ENCODE measurements at regions not wholly inside any gene's neighbourhood (a gene's known extent, or its start where the extent isn't known, plus 50 kb on each side); places are given as distances from the start of the nearest gene placed in this dataset.

GRCh38 chr5:162550236-162550635, 482.7 kb downstream of the GABRG2 start:
- WGBS: 82% methylated on average over 12 of the region's 13 CpGs
- Histone ChIP-seq H3K9me3 (no peaks in the 10 kb centered on the region), H3K4me3 (no peak overlapping the region), H3K36me3 (no peaks in the 10 kb centered on the region), H3K27ac (replicated peaks in 1 of 4) (no peak overlapping the region), H3K4me1 (no peaks in the 10 kb centered on the region), H3K27me3 (no peaks in the 10 kb centered on the region)
- intact Hi-C loops (cut with DNase I): no loop called here
- no peak for DNase-seq (ENCODE audit: extremely low spot score)
- TF ChIP-seq EP300 (IDR thresholded peaks at IDR 0.05) (no peak), POLR2A (IDR thresholded peaks at IDR 0.05; ENCODE audit: low read depth) (no peak), CTCF (IDR thresholded peaks at IDR 0.05) (no peak), POLR2AphosphoS5 (IDR thresholded peaks at IDR 0.05) (no peak)

- H3K4me3 ChIP-seq: no peak overlapping the region
- no peak for DNase-seq (ENCODE audit: extremely low spot score)
- 92% methylated on average over 6 of the region's 6 CpGs for WGBS
- no peaks in the 10 kb centered on the region for H3K4me1 ChIP-seq
- no peaks in the 10 kb centered on the region for H3K27me3 ChIP-seq
- H3K27ac ChIP-seq (replicated peaks in 1 of 4): no peak overlapping the region
- intact Hi-C loops (cut with DNase I): no loop called here
- H3K9me3 ChIP-seq: no peaks in the 10 kb centered on the region
- no peak for TF ChIP-seq CTCF (IDR thresholded peaks at IDR 0.05)
- TF ChIP-seq EP300 (IDR thresholded peaks at IDR 0.05): no peak
- no peak for TF ChIP-seq POLR2A (IDR thresholded peaks at IDR 0.05; ENCODE audit: low read depth)
- no peak for TF ChIP-seq POLR2AphosphoS5 (IDR thresholded peaks at IDR 0.05)
- H3K36me3 ChIP-seq: no peaks in the 10 kb centered on the region
Observed at GRCh38 chr5:162558120-162558519, 490.5 kb downstream of the GABRG2 start.

- intact Hi-C loops (cut with DNase I): no loop called here
- Histone ChIP-seq H3K4me3 (no peak overlapping the region), H3K27ac (replicated peaks in 1 of 4) (no peak overlapping the region), H3K4me1 (no peaks in the 10 kb centered on the region), H3K27me3 (no peaks in the 10 kb centered on the region), H3K9me3 (no peaks in the 10 kb centered on the region), H3K36me3 (no peaks in the 10 kb centered on the region)
- no peak for TF ChIP-seq EP300 (IDR thresholded peaks at IDR 0.05)
- DNase-seq (ENCODE audit: extremely low spot score): no peak
- 56% methylated on average over 3 of the region's 3 CpGs for WGBS
Observed at GRCh38 chr5:162567644-162568043, 500.1 kb downstream of the GABRG2 start.

GRCh38 chr5:162573758-162574157, 506.2 kb downstream of the GABRG2 start:
- no peak for DNase-seq (ENCODE audit: extremely low spot score)
- intact Hi-C loops (cut with DNase I): no loop called here
- Histone ChIP-seq H3K36me3 (no peaks in the 10 kb centered on the region), H3K27ac (replicated peaks in 1 of 4) (no peak overlapping the region), H3K27me3 (no peaks in the 10 kb centered on the region), H3K4me3 (no peak overlapping the region), H3K9me3 (no peaks in the 10 kb centered on the region), H3K4me1 (no peaks in the 10 kb centered on the region)
- 88% methylated on average over 2 of the region's 2 CpGs for whole genome bisulfite sequencing
- TF ChIP-seq CTCF (IDR thresholded peaks at IDR 0.05) (no peak), POLR2AphosphoS5 (IDR thresholded peaks at IDR 0.05) (no peak), EP300 (IDR thresholded peaks at IDR 0.05) (no peak)

GRCh38 chr5:162591724-162592123, 524.2 kb downstream of the GABRG2 start:
- TF ChIP-seq POLR2A (IDR thresholded peaks at IDR 0.05; ENCODE audit: low read depth) (no peak), POLR2AphosphoS5 (IDR thresholded peaks at IDR 0.05) (no peak), EP300 (IDR thresholded peaks at IDR 0.05) (no peak), CTCF (IDR thresholded peaks at IDR 0.05) (no peak)
- intact Hi-C loops (cut with DNase I): no loop called here
- Histone ChIP-seq H3K9me3 (peaks cover 0 to 19% (median 8%) of the 10 kb centered on the region in 4 donors), H3K4me1 (no peaks in the 10 kb centered on the region), H3K4me3 (no peak overlapping the region), H3K27ac (replicated peaks in 1 of 4) (no peak overlapping the region), H3K27me3 (no peaks in the 10 kb centered on the region), H3K36me3 (no peaks in the 10 kb centered on the region)
- no peak for DNase-seq (ENCODE audit: extremely low spot score)
